ENCODE measurements at regions not wholly inside any gene's neighbourhood (a gene's known extent, or its start where the extent isn't known, plus 50 kb on each side); places are given as distances from the start of the nearest gene placed in this dataset.

DNA sequence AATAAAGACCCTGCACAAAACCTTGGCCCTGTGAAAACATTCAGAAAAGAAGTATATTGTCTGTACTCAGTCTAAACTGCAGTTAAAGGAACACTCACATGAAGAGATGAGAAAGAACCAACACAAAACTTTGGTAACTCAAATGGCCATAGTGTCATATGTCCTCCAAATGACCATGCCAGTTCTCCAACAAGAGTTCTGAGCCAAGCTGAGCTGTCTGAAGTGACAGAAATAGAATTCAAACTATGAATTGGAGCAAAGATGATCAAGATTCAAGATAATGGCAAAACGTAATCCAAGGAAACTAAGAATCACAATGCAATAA, 739.3 kb upstream of the NDST4 start:
- TF ChIP-seq CTCF (IDR thresholded peaks at IDR 0.05): no peak
- Histone ChIP-seq H3K4me1 (no peaks in the 10 kb centered on the region), H3K27ac (no peak overlapping the region), H3K4me3 (no peak overlapping the region), H3K9me3 (no peaks in the 10 kb centered on the region), H3K27me3 (no peaks in the 10 kb centered on the region), H3K36me3 (no peaks in the 10 kb centered on the region)
- 82% methylated on average over 1 of the region's 1 CpG for WGBS
- no peak for DNase-seq (ENCODE audit: low spot score in 2 of 2)

GRCh38 chr4:115851918-115852766, 738.7 kb upstream of the NDST4 start:
- no peak overlapping the region for H3K4me3 ChIP-seq
- TF ChIP-seq POLR2A (IDR thresholded peaks at IDR 0.05) (no peak), CTCF (IDR thresholded peaks at IDR 0.05) (peak in 1 of 2 donors; percentile 15), EP300 (IDR thresholded peaks at IDR 0.05) (no peak), POLR2AphosphoS5 (IDR thresholded peaks at IDR 0.05) (no peak)
- no peaks in the 10 kb centered on the region for H3K4me1 ChIP-seq
- peak in 1 of 2 donors; percentile 52 for DNase-seq (ENCODE audit: low spot score in 2 of 2)
- no peak overlapping the region for H3K27ac ChIP-seq
- no peaks in the 10 kb centered on the region for H3K36me3 ChIP-seq
- WGBS: 54% methylated on average over 6 of the region's 6 CpGs
- H3K9me3 ChIP-seq: no peaks in the 10 kb centered on the region
- H3K27me3 ChIP-seq: no peaks in the 10 kb centered on the region

GRCh38 chr4:115850799-115851509, 737.5 kb upstream of the NDST4 start:
- DNase-seq (ENCODE audit: low spot score in 2 of 2): no peak
- Histone ChIP-seq H3K27me3 (no peaks in the 10 kb centered on the region), H3K9me3 (no peaks in the 10 kb centered on the region), H3K4me1 (no peaks in the 10 kb centered on the region), H3K27ac (no peak overlapping the region), H3K4me3 (no peak overlapping the region), H3K36me3 (no peaks in the 10 kb centered on the region)
- WGBS: 71% methylated on average over 5 of the region's 5 CpGs
- TF ChIP-seq EP300 (IDR thresholded peaks at IDR 0.05) (no peak), CTCF (IDR thresholded peaks at IDR 0.05) (no peak), POLR2A (IDR thresholded peaks at IDR 0.05) (no peak), POLR2AphosphoS5 (IDR thresholded peaks at IDR 0.05) (no peak)

DNA sequence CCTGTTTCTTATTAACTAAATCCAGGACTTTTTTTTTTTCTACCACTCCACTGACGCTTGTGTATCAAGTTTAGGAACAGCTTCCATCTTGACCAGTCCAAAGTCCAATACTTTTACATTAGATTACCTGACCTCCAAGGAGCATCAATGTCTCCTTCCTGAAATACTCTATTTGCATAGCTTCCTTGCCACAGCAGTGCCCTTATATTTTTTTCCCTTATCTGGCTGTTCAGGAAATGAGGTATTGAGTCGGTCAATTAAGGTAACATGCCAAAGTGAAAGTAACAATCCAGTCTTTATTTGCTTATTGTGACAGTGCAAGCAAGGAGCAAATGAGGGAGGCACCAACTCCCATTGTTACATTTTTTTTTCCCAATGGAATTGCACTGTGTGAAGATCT, 730.8 kb upstream of the NDST4 start:
- Histone ChIP-seq H3K36me3 (no peaks in the 10 kb centered on the region), H3K4me3 (no peak overlapping the region), H3K4me1 (no peaks in the 10 kb centered on the region), H3K27ac (no peak overlapping the region), H3K27me3 (no peaks in the 10 kb centered on the region), H3K9me3 (peaks cover 3% of the 10 kb centered on the region)
- WGBS: 87% methylated on average over 2 of the region's 2 CpGs
- no peak for DNase-seq (ENCODE audit: low spot score in 2 of 2)
- TF ChIP-seq CTCF (IDR thresholded peaks at IDR 0.05): no peak
- TF ChIP-seq POLR2A (IDR thresholded peaks at IDR 0.05): no peak
- TF ChIP-seq POLR2AphosphoS5 (IDR thresholded peaks at IDR 0.05): no peak
- TF ChIP-seq EP300 (IDR thresholded peaks at IDR 0.05): no peak

GRCh38 chr4:115841871-115842270, 728.5 kb upstream of the NDST4 start:
- no peak overlapping the region for H3K4me3 ChIP-seq
- peaks cover 9% of the 10 kb centered on the region for H3K9me3 ChIP-seq
- H3K36me3 ChIP-seq: no peaks in the 10 kb centered on the region
- H3K27me3 ChIP-seq: no peaks in the 10 kb centered on the region
- no peak overlapping the region for H3K27ac ChIP-seq
- no peaks in the 10 kb centered on the region for H3K4me1 ChIP-seq
- TF ChIP-seq POLR2AphosphoS5 (IDR thresholded peaks at IDR 0.05): no peak
- TF ChIP-seq EP300 (IDR thresholded peaks at IDR 0.05): no peak
- TF ChIP-seq CTCF (IDR thresholded peaks at IDR 0.05): no peak
- TF ChIP-seq POLR2A (IDR thresholded peaks at IDR 0.05): no peak
- no peak for DNase-seq (ENCODE audit: low spot score in 2 of 2)

Data from suprapubic skin (tissue), 4 donors.